A549 (cell line): ENCODE measurements at regions not wholly inside any gene's neighbourhood (a gene's known extent, or its start where the extent isn't known, plus 50 kb on each side); places are given as distances from the start of the nearest gene placed in this dataset.

Experiments used
- ATAC-seq, 2 experiments: fragments of 200-7000 bp in 1 of 2; fragments of >200 bp in 1 of 2; cut with Nextera tagmentation in 1 of 2; cut with Tn5 transposase in 1 of 2; 3 replicates each; pipeline versions ENCODE4 v1.8.0 to v1.9.1; 2018 to 2020; ENCODE audit warnings: mild to moderate bottlenecking in 1 of 2, moderate library complexity in 1 of 2
- CTCF ChIA-PET: fragments of 300-600 bp; sonication (Branson Sonifier 250); formaldehyde crosslinking; extraction: SDS; loops from one replicate; lab custom pipeline; 2021; ENCODE audit warnings: antibody characterized with exemption, inconsistent platforms; lab: Yijun Ruan, JAX
- POLR2A ChIA-PET: fragments of 350-600 bp; formaldehyde crosslinking; extraction: SDS; loops from one replicate; lab custom pipeline; 2021; ENCODE audit warnings: antibody characterized with exemption, inconsistent platforms; lab: Yijun Ruan, JAX
- DNase-seq, 2 experiments: peaks; one replicate each; pipeline versions ENCODE4 v3.0.0 to v3.0.0-alpha.2; 2011 to 2016; ENCODE audit warnings: low read depth in 1 of 2, low spot score in 1 of 2
- FAIRE-seq: peaks from 2 replicates; lab custom pipeline; 2011; peaks lifted over from hg19 to GRCh38; lab: Jason Lieb, UNC
- H3K27ac ChIP-seq, 2 experiments: fragments of >200 bp; sonication (Bioruptor Twin); formaldehyde crosslinking; 3 replicates each; pipeline ENCODE4 v1.5.1; 2016 to 2017
- H3K4me1 ChIP-seq: fragments of >200 bp; sonication (Bioruptor Twin); formaldehyde crosslinking; 3 replicates; pipeline ENCODE4 v1.6.1; 2016
- H3K4me2 ChIP-seq: fragments of >200 bp; sonication (Bioruptor Twin); formaldehyde crosslinking; 3 replicates; pipeline ENCODE4 v1.6.1; 2016
- H3K4me3 ChIP-seq: fragments of >200 bp; sonication (Bioruptor Twin); formaldehyde crosslinking; 3 replicates; pipeline ENCODE4 v1.5.1; 2016
- H3K9me3 ChIP-seq: fragments of >200 bp; sonication (Bioruptor Twin); formaldehyde crosslinking; 3 replicates; pipeline ENCODE4 v1.6.1; 2016
- CEBPB ChIP-seq, 2 experiments: fragments of >200 bp in 1 of 2; sonication (Bioruptor Twin) in 1 of 2; formaldehyde crosslinking in 1 of 2; IDR thresholded peaks; 2 replicates each; pipeline ENCODE4 v1.6.1; 2012 to 2016
- HDAC2 ChIP-seq: fragments of 200-600 bp; sonication (generic); IDR thresholded peaks from 2 replicates; pipeline ENCODE4 v1.6.1; 2016
- HOXA7 ChIP-seq: fragments of 250-450 bp; sonication (Bioruptor Pico); IDR thresholded peaks from 2 replicates; pipeline ENCODE4 v1.5.0; 2020; ENCODE audit warnings: mild to moderate bottlenecking, moderate library complexity
- KDM1A ChIP-seq: fragments of 200-600 bp; sonication (generic); IDR thresholded peaks from 2 replicates; pipeline ENCODE4 v1.6.1; 2016; ENCODE audit warnings: low read depth, mild to moderate bottlenecking
- KDM5A ChIP-seq: fragments of 200-600 bp; sonication (generic); IDR thresholded peaks from 2 replicates; pipeline ENCODE4 v1.6.1; 2016; ENCODE audit warnings: antibody characterized with exemption, mild to moderate bottlenecking
- MAFK ChIP-seq: fragments of 450-650 bp; IDR thresholded peaks from 2 replicates; pipeline ENCODE4 v1.6.1; 2014; ENCODE audit not compliant: partially characterized antibody
- MAZ ChIP-seq: fragments of 150-350 bp; IDR thresholded peaks from 2 replicates; pipeline ENCODE4 v1.6.1; 2014; ENCODE audit warnings: antibody characterized with exemption, low read depth, low read length, borderline replicate concordance
- MYC ChIP-seq: IDR thresholded peaks from 2 replicates; pipeline ENCODE4 v1.6.1; 2012; ENCODE audit warnings: mild to moderate bottlenecking, inconsistent platforms, low read length, improper control_type of control experiment, borderline replicate concordance
- NFE2L2 ChIP-seq: fragments of 150-350 bp; conservative IDR thresholded peaks from 2 replicates; pipeline ENCODE4 v1.6.1; 2014; ENCODE audit warnings: low read length
- RCOR1 ChIP-seq: fragments of 150-350 bp; IDR thresholded peaks from 2 replicates; pipeline ENCODE4 v1.6.1; 2014; ENCODE audit warnings: antibody characterized with exemption, low read length, low read depth
- RNF2 ChIP-seq: fragments of 200-600 bp; sonication (generic); IDR thresholded peaks from 2 replicates; pipeline ENCODE4 v1.6.1; 2016; ENCODE audit warnings: low read depth, mild to moderate bottlenecking, antibody characterized with exemption, moderate library complexity, borderline replicate concordance
- SMC3 ChIP-seq: fragments of >200 bp; sonication (Bioruptor Twin); formaldehyde crosslinking; IDR thresholded peaks from 3 replicates; pipeline ENCODE4 v1.6.1; 2018; ENCODE audit warnings: inconsistent platforms
- SREBF2 ChIP-seq: fragments of 450-650 bp; IDR thresholded peaks from 2 replicates; pipeline ENCODE4 v1.6.1; 2014; ENCODE audit warnings: mild to moderate bottlenecking, moderate library complexity
- TP53 ChIP-seq: fragments of 250-450 bp; sonication (Bioruptor Pico); IDR thresholded peaks from 2 replicates; pipeline ENCODE4 v1.5.0; 2021; ENCODE audit warnings: mild to moderate bottlenecking, moderate library complexity
- ZFP36 ChIP-seq: fragments of 450-650 bp; IDR thresholded peaks from 2 replicates; pipeline ENCODE4 v1.6.1; 2014; ENCODE audit warnings: borderline replicate concordance; ENCODE audit not compliant: partially characterized antibody
- ZNF302 ChIP-seq: fragments of 250-450 bp; sonication (Bioruptor Pico); IDR thresholded peaks from 2 replicates; pipeline ENCODE4 v1.9.0; 2021; ENCODE audit warnings: inconsistent platforms, mild to moderate bottlenecking, moderate library complexity
- WGBS: methylation state at CpG from one replicate; pipeline ENCODE4 v1.1.6; 2017; ENCODE audit errors: missing lambda C conversion rate; 5-methylcytosine and 5-hydroxymethylcytosine counted together
- TF ChIP-seq, protein P1 (sequence below): fragments of 200-600 bp; sonication (generic); IDR thresholded peaks from 2 replicates; pipeline ENCODE4 v1.6.1; 2016; ENCODE audit warnings: antibody characterized with exemption, mild to moderate bottlenecking, moderate library complexity
- TF ChIP-seq, protein P2 (sequence below): IDR thresholded peaks from 2 replicates; pipeline ENCODE4 v1.6.1; 2012
- TF ChIP-seq, protein P3 (sequence below): fragments of >200 bp; sonication (Bioruptor Twin); formaldehyde crosslinking; IDR thresholded peaks from 3 replicates; pipeline ENCODE4 v1.5.1; 2016

DNA sequence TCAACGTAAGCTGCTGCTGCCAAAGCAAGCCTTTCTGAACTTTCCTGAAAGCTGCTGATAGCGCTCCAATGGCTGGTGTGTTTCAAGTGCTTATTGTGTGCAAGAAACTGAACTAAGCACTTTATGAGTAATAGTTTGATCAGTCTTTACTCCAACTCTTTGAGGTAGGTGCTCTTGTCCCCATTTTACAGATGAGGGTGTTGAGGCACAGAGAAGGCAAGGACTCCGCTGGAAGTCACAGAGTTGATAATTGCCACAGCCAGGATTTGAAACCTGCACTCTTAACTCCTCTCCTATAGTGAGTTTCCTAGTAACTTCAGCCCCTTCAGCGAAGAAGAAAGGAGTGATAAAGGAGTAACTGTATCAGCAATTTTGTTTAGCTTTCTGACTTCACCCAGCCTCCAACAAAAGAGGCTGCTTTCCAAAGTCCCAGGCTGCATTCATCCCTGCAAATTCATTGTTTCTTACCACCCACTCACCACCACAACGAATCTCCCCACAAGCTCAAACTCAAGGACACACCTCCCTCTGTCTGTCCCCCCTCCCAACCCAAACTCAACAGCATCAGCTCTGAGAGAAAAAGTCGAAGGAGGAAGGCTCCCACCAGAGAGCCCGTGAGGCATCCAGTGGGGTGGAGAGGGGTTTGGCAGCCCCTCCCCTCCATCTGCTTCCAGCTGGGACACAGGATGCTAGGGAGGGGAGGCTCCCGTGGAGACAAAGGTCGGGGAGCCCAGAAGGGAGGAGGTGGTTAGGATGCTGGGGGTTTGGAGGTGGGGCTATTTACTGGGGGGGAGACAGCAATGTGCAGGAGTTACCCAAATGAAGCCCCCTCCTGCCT lies 139.6 kb downstream of the NAV1 start:
- ChIA-PET POLR2A (interaction anchor here (1.1 kb wide), 1 partner anchor 25 kb away, joined by 6 read pairs; no protein-coding TSS in a partner anchor), CTCF (interaction anchor here (0.6 to 2.1 kb wide), 6 partner anchors 19 to 119 kb away, joined by 3 to 13 read pairs (median 4); no protein-coding TSS in a partner anchor)
- TF ChIP-seq KDM1A (no peak), KDM5A (no peak), ZNF302 (CRISPR knock-in tag) (no peak), HDAC2 (no peak)
- Histone ChIP-seq H3K9me3 (no peaks in the 10 kb centered on the region), H3K4me2 (no peak overlapping the region), H3K27ac (no peak overlapping the region), H3K4me1 (peaks cover 25% of the 10 kb centered on the region), H3K4me3 (no peak overlapping the region)
- ATAC-seq (no peak), FAIRE-seq (no peak), DNase-seq (no peak)
- 65% methylated on average over 9 of the region's 9 CpGs for WGBS

DNA sequence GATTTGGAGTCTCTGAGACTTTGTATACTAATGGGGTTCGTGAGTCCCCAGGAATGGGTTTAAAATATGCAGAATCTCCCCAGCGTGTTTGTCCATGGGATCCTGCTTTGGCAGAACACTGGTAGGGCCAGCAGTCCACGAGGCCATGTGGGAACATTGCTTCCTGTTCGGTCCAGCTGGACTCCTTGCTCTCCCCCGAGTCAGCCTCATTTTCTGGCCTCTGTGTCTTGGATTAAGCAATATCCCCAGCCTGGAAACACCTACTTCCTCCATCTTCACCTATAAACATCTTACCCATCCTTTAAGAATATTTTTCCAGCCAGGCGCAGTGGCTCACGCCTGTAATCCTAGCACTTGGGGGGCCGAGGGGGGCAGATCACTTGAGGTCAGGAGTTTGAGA lies 142.4 kb downstream of the NAV1 start:
- POLR2A ChIA-PET, result no interaction called here
- H3K4me2 ChIP-seq, result no peak overlapping the region
- no peak overlapping the region for H3K4me3 ChIP-seq
- FAIRE-seq (no peak), ATAC-seq (no peak)
- CTCF ChIA-PET, result interaction anchor here (1.0 to 2.1 kb wide), 2 partner anchors 24 to 122 kb away, joined by 4 to 6 read pairs; no protein-coding TSS in a partner anchor
- no peaks in the 10 kb centered on the region for H3K9me3 ChIP-seq
- 71% methylated on average over 8 of the region's 8 CpGs for WGBS
- peaks cover 9% of the 10 kb centered on the region for H3K4me1 ChIP-seq
- no peak overlapping the region for H3K27ac ChIP-seq
- TF ChIP-seq HOXA7 (CRISPR knock-in tag) (no peak), CEBPB (IDR thresholded peaks at IDR 0.05) (0 out of 4 replicates have a peak, but pooled peaks of 1 of the 2 experiments have one; percentile 5), MYC (no peak), SMC3 (no peak)
- TF ChIP-seq, all 56 proteins: peak for 1
- DNase-seq, result no peak

DNA sequence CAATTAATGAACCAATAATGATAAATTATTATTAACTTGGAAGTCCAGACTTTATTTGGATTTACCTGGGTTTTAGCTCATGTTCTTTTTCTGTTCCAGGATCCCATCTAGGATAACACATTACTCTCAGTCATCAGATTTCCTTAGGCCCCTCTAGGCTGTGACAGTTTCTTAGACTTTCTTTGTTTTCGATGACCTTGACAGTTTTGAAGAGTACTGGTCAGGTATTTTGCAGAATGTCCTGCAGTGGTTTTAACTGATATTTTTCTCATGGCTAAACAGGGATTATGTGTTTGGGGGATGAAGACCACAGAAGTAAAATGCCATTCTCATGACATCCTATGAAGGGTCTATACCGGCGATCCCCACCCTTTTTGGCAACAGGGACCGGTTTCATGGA lies 144.0 kb downstream of the NAV1 start:
- ChIA-PET POLR2A (no interaction called here), CTCF (interaction anchor here (0.6 to 1.3 kb wide), 2 partner anchors 18 to 33 kb away, joined by 3 read pairs; no protein-coding TSS in a partner anchor)
- ATAC-seq, result no peak
- DNase-seq, result no peak
- H3K4me3 ChIP-seq, result no peak overlapping the region
- WGBS, result 61% methylated on average over 4 of the region's 4 CpGs
- no peaks in the 10 kb centered on the region for H3K9me3 ChIP-seq
- no peak overlapping the region for H3K4me2 ChIP-seq
- FAIRE-seq, result no peak
- peaks cover 15% of the 10 kb centered on the region for H3K4me1 ChIP-seq
- TF ChIP-seq RNF2, result no peak
- TF ChIP-seq MAFK, result peak; percentile 75
- H3K27ac ChIP-seq, result no peak overlapping the region

DNA sequence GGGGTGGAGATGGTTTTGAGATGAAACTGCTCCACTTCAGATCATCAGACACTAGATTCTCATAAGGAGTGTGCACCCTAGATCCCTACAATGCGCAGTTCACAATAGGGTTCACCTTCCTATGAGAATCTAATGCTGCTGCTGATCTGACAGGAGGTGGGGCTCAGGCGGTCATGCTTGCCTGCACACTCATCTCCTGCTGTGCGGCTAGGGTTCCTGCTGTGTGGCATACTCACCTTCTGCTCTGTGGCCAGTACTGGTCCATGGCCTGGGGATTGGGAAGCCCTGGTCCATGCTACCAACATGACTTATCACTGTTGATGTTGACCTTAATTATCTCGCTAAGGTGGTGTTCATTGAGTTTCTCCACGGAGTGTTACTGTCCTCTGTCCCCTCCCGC lies 144.5 kb downstream of the NAV1 start:
- FAIRE-seq (no peak), DNase-seq (no peak), ATAC-seq (no peak)
- Histone ChIP-seq H3K4me2 (no peak overlapping the region), H3K4me3 (no peak overlapping the region), H3K9me3 (no peaks in the 10 kb centered on the region), H3K4me1 (peaks cover 15% of the 10 kb centered on the region), H3K27ac (no peak overlapping the region)
- CTCF ChIA-PET, result interaction anchor here (0.6 to 1.3 kb wide), 3 partner anchors 19 to 105 kb away, joined by 3 read pairs; no protein-coding TSS in a partner anchor
- TF ChIP-seq, protein P1, sequence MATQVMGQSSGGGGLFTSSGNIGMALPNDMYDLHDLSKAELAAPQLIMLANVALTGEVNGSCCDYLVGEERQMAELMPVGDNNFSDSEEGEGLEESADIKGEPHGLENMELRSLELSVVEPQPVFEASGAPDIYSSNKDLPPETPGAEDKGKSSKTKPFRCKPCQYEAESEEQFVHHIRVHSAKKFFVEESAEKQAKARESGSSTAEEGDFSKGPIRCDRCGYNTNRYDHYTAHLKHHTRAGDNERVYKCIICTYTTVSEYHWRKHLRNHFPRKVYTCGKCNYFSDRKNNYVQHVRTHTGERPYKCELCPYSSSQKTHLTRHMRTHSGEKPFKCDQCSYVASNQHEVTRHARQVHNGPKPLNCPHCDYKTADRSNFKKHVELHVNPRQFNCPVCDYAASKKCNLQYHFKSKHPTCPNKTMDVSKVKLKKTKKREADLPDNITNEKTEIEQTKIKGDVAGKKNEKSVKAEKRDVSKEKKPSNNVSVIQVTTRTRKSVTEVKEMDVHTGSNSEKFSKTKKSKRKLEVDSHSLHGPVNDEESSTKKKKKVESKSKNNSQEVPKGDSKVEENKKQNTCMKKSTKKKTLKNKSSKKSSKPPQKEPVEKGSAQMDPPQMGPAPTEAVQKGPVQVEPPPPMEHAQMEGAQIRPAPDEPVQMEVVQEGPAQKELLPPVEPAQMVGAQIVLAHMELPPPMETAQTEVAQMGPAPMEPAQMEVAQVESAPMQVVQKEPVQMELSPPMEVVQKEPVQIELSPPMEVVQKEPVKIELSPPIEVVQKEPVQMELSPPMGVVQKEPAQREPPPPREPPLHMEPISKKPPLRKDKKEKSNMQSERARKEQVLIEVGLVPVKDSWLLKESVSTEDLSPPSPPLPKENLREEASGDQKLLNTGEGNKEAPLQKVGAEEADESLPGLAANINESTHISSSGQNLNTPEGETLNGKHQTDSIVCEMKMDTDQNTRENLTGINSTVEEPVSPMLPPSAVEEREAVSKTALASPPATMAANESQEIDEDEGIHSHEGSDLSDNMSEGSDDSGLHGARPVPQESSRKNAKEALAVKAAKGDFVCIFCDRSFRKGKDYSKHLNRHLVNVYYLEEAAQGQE, result no peak
- TF ChIP-seq MYC (no peak), TP53 (CRISPR knock-in tag) (no peak), SREBF2 (no peak), RCOR1 (no peak), HDAC2 (no peak), NFE2L2 (no peak), MAZ (no peak), ZFP36 (no peak)
- TF ChIP-seq, protein P2, sequence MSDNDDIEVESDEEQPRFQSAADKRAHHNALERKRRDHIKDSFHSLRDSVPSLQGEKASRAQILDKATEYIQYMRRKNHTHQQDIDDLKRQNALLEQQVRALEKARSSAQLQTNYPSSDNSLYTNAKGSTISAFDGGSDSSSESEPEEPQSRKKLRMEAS, result no peak
- TF ChIP-seq, protein P3, sequence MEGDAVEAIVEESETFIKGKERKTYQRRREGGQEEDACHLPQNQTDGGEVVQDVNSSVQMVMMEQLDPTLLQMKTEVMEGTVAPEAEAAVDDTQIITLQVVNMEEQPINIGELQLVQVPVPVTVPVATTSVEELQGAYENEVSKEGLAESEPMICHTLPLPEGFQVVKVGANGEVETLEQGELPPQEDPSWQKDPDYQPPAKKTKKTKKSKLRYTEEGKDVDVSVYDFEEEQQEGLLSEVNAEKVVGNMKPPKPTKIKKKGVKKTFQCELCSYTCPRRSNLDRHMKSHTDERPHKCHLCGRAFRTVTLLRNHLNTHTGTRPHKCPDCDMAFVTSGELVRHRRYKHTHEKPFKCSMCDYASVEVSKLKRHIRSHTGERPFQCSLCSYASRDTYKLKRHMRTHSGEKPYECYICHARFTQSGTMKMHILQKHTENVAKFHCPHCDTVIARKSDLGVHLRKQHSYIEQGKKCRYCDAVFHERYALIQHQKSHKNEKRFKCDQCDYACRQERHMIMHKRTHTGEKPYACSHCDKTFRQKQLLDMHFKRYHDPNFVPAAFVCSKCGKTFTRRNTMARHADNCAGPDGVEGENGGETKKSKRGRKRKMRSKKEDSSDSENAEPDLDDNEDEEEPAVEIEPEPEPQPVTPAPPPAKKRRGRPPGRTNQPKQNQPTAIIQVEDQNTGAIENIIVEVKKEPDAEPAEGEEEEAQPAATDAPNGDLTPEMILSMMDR, result no peak
- POLR2A ChIA-PET, result no interaction called here
- WGBS, result 83% methylated on average over 5 of the region's 6 CpGs
